ENCODE measurements at regions not wholly inside any gene's neighbourhood (a gene's known extent, or its start where the extent isn't known, plus 50 kb on each side); places are given as distances from the start of the nearest gene placed in this dataset.
A peak's percentile ranks its signal among the peaks of the same experiment; 100 is the strongest.

- no peaks in the 10 kb centered on the region for H3K36me3 Mint-ChIP-seq (ENCODE audit: low read depth)
- no peak for DNase-seq
- peak overlapping the region; percentile 20 for H3K27ac Mint-ChIP-seq
- H3K27me3 Mint-ChIP-seq (ENCODE audit: low read depth, poor library complexity), result no peaks in the 10 kb centered on the region
- TF ChIP-seq CTCF (IDR thresholded peaks at IDR 0.05), result no peak
- H3K4me3 Mint-ChIP-seq, result no peak overlapping the region
- no peaks in the 10 kb centered on the region for H3K9me3 Mint-ChIP-seq
- peaks cover 39% of the 10 kb centered on the region for H3K4me1 Mint-ChIP-seq
Measured at GRCh38 chr9:16342246-16343020, 528.0 kb downstream of the BNC2 start.

GRCh38 chr9:16343249-16344237 is 526.9 kb downstream of the BNC2 start:
- TF ChIP-seq CTCF (IDR thresholded peaks at IDR 0.05), result no peak
- Mint-ChIP-seq H3K36me3 (ENCODE audit: low read depth) (no peaks in the 10 kb centered on the region), H3K4me1 (peaks cover 46% of the 10 kb centered on the region), H3K27ac (peak overlapping the region; percentile 62), H3K4me3 (no peak overlapping the region), H3K9me3 (no peaks in the 10 kb centered on the region), H3K27me3 (ENCODE audit: low read depth, poor library complexity) (no peaks in the 10 kb centered on the region)
- DNase-seq, result no peak

DNA sequence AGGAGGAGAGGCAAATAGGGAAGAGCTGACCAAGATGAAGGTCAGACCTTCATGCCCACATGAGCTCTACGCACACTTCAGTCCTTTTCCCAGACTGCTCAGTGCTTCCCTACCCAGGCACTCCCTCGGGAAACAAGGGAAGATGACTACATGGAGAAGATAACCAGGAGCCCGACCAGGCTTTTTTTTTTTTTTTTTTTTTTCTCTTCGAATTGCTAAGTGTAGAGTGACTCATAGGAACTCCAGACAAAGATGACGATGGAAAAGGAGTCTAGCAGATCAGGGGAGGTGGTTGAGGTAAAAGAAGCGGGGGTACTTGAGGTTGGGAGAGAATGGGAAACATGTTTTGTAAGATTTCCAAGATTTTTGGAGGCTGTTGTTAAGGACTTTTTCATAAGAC is 526.1 kb downstream of the BNC2 start:
- Mint-ChIP-seq H3K4me1 (peaks cover 47% of the 10 kb centered on the region), H3K27ac (peak overlapping the region; percentile 30), H3K4me3 (no peak overlapping the region), H3K36me3 (ENCODE audit: low read depth) (no peaks in the 10 kb centered on the region), H3K27me3 (ENCODE audit: low read depth, poor library complexity) (no peaks in the 10 kb centered on the region), H3K9me3 (no peaks in the 10 kb centered on the region)
- no peak for TF ChIP-seq CTCF (IDR thresholded peaks at IDR 0.05)
- DNase-seq, result no peak

GRCh38 chr9:16345902-16346301 is 524.6 kb downstream of the BNC2 start:
- H3K4me3 Mint-ChIP-seq, result no peak overlapping the region
- no peaks in the 10 kb centered on the region for H3K36me3 Mint-ChIP-seq (ENCODE audit: low read depth)
- H3K9me3 Mint-ChIP-seq, result no peaks in the 10 kb centered on the region
- no peak for TF ChIP-seq CTCF (IDR thresholded peaks at IDR 0.05)
- peaks cover 57% of the 10 kb centered on the region for H3K4me1 Mint-ChIP-seq
- no peaks in the 10 kb centered on the region for H3K27me3 Mint-ChIP-seq (ENCODE audit: low read depth, poor library complexity)
- DNase-seq, result no peak
- no peak overlapping the region for H3K27ac Mint-ChIP-seq

- Mint-ChIP-seq H3K27me3 (ENCODE audit: low read depth, poor library complexity) (no peaks in the 10 kb centered on the region), H3K27ac (no peak overlapping the region), H3K4me1 (peaks cover 59% of the 10 kb centered on the region), H3K9me3 (no peaks in the 10 kb centered on the region), H3K4me3 (no peak overlapping the region), H3K36me3 (ENCODE audit: low read depth) (no peaks in the 10 kb centered on the region)
- no peak for TF ChIP-seq CTCF (IDR thresholded peaks at IDR 0.05)
- no peak for DNase-seq
Measured at GRCh38 chr9:16347886-16348285, 522.6 kb downstream of the BNC2 start.

All from nephron progenitor cell (in vitro differentiated cells).